ENCODE measurements at regions not wholly inside any gene's neighbourhood (a gene's known extent, or its start where the extent isn't known, plus 50 kb on each side); places are given as distances from the start of the nearest gene placed in this dataset.

DNA sequence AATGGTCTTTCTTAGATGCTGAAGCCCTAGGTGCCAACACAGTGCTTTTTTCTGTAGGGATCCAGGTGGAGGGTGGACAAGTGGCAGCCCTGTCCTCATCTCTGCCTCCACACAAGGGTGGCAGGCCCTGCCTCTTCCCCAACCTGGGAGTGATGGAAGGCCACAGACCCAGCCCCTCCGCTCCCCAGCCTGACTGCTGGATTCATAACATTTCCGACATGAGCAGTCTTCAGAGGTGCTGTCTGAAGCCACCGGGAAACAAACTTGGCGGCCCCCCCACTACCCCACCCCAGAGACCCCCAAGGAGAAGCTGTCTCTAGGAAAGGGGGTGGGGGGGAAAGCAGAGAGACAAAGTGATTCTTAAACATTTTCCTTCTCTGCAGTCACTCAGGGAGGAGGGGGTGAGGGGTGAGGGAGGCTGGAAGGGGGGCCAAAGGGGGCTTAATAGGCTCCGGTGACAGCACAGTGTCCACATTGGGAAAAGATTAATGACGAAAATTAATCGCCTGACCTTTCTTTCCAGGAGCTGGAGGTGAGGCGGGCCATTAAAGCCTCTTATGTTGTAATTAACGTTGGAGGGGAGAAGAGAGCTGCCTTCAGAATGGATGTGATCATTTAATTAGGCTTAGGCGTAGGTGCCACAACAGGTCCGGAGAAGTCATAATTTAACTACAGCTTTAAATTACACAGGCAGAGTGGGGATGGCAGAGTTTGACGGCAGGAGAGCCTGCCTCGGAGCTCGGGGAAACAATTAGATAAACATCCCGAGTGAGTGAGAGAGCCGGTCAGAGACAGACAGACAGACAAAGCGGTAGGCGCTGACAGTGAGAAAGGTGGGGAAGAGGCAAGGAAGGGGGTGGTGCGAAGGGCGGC is 76.8 kb upstream of the FOXP4 start:
- H3K9ac ChIP-seq: no peak overlapping the region
- WGBS (ENCODE audit: low lambda C conversion rate): 86% methylated on average over 20 of the region's 20 CpGs
- no peaks in the 10 kb centered on the region for H3K9me2 ChIP-seq
- no peak overlapping the region for H3K4me2 ChIP-seq
- H4K20me1 ChIP-seq (ENCODE audit: insufficient read depth): no peaks in the 10 kb centered on the region
- TF ChIP-seq RXRA (IDR thresholded peaks at IDR 0.05; ENCODE audit: borderline replicate concordance, low read depth): no peak
- TF ChIP-seq POLR2AphosphoS5 (IDR thresholded peaks at IDR 0.05; ENCODE audit: low read depth, low read length): no peak
- no peak for TF ChIP-seq RAD21 (IDR thresholded peaks at IDR 0.05; ENCODE audit: low read length)
- ChIA-PET POLR2A (no interaction called here), CTCF (interaction anchor here (0.7 to 1.8 kb wide), 9 partner anchors 9 to 214 kb away, joined by 3 to 7 read pairs (median 4); no protein-coding TSS in a partner anchor)
- peaks cover 0 to 3% of the 10 kb centered on the region in 2 experiments; a peak in 1 of 4 replicates for H3K4me1 ChIP-seq (ENCODE audit: control insufficient read depth in 1 of 2, insufficient read depth in 2 of 2, low read depth in 1 of 2, low read length in 1 of 2)
- H3K4me3 ChIP-seq (ENCODE audit: low read depth in 2 of 2, low read length in 1 of 2): no peak overlapping the region
- no peaks in the 10 kb centered on the region for H3K27me3 ChIP-seq (ENCODE audit: insufficient read depth)
- DNase-seq: no peak
- no peaks in the 10 kb centered on the region for H3K36me3 ChIP-seq (replicated peaks in 1 of 2; ENCODE audit: control insufficient read depth in 1 of 2, insufficient read depth in 2 of 2, low read length in 1 of 2)
- no peaks in the 10 kb centered on the region for H3F3A ChIP-seq (replicated peaks; ENCODE audit: insufficient read depth)
- H3K9me3 ChIP-seq: no peaks in the 10 kb centered on the region
- H2AFZ ChIP-seq (ENCODE audit: low read depth): no peak overlapping the region
- no peak overlapping the region for H3K27ac ChIP-seq (ENCODE audit: low read depth in 2 of 2, low read length in 1 of 2)
- H3K79me2 ChIP-seq (ENCODE audit: insufficient read depth): no peaks in the 10 kb centered on the region

DNA sequence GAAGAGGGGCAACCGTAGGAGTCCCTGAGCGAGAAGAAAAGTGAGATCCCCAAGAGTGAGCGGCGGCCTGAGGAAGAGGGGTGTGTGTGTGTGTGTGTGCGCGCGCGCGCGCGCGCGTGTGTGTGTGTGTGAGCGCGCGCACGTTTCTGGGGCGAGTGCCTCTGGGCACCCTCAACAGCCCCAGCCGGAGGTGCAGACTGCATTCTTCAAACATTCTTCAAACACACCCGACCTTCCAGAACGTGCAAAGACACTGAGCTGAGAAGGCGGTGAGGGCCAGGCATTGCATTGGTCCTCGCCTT is 76.2 kb upstream of the FOXP4 start:
- ChIA-PET CTCF (interaction anchor here (1.1 to 1.8 kb wide), 6 partner anchors 8 to 125 kb away, joined by 4 to 7 read pairs (median 4); no protein-coding TSS in a partner anchor), POLR2A (no interaction called here)
- H3K9ac ChIP-seq: no peak overlapping the region
- no peaks in the 10 kb centered on the region for H3K36me3 ChIP-seq (replicated peaks in 1 of 2; ENCODE audit: control insufficient read depth in 1 of 2, insufficient read depth in 2 of 2, low read length in 1 of 2)
- H3K4me1 ChIP-seq (ENCODE audit: control insufficient read depth in 1 of 2, insufficient read depth in 2 of 2, low read depth in 1 of 2, low read length in 1 of 2): peaks cover 0 to 3% of the 10 kb centered on the region in 2 experiments; a peak in 1 of 4 replicates
- H3K4me2 ChIP-seq: no peak overlapping the region
- H3K9me3 ChIP-seq: no peaks in the 10 kb centered on the region
- WGBS (ENCODE audit: low lambda C conversion rate): 73% methylated on average over 18 of the region's 23 CpGs
- H2AFZ ChIP-seq (ENCODE audit: low read depth): no peak overlapping the region
- no peak for TF ChIP-seq TCF12 (IDR thresholded peaks at IDR 0.05)
- H4K20me1 ChIP-seq (ENCODE audit: insufficient read depth): no peaks in the 10 kb centered on the region
- no peaks in the 10 kb centered on the region for H3F3A ChIP-seq (replicated peaks; ENCODE audit: insufficient read depth)
- H3K27ac ChIP-seq (ENCODE audit: low read depth in 2 of 2, low read length in 1 of 2): no peak overlapping the region
- no peaks in the 10 kb centered on the region for H3K79me2 ChIP-seq (ENCODE audit: insufficient read depth)
- no peaks in the 10 kb centered on the region for H3K27me3 ChIP-seq (ENCODE audit: insufficient read depth)
- no peak overlapping the region for H3K4me3 ChIP-seq (ENCODE audit: low read depth in 2 of 2, low read length in 1 of 2)
- no peaks in the 10 kb centered on the region for H3K9me2 ChIP-seq
- no peak for DNase-seq

DNA sequence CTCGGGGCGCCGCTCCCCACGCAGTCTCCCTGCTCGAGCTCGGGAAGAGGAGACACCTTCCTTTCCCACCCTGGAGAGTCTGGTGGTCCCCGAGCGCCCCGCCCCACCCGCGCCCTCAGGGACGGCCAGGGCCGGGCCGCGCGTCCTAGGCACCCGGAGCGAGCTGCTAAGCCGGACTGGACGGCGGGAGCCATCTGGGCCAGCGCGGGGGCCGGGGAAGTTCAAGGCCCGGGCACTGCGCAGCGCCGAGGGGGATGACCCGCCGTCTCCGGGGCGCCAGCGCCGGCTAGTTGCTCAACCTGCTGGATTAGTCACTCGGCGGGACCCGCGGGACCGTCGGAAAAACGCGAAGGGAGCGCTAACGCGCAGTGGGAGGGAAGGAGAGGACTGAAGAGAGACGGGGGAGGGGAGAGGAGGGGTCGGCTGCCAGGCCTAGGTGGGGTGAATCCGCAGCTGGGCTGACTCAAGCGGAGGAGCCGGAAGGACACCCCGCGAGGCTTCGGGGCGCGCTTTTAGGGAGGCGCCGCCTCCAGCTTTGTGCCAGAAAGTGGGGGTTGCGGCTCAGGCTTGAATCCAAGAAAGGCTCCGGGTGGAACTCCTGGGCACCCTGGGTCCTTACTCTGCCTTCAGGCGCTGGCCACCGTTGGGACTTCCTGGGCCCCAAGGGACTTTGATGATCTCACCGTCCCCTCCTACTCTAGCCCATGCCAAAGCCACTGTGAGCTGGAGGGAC is 75.7 kb upstream of the FOXP4 start:
- no peaks in the 10 kb centered on the region for H3K79me2 ChIP-seq (ENCODE audit: insufficient read depth)
- H4K20me1 ChIP-seq (ENCODE audit: insufficient read depth): no peaks in the 10 kb centered on the region
- H3K9me3 ChIP-seq: no peaks in the 10 kb centered on the region
- H3F3A ChIP-seq (replicated peaks; ENCODE audit: insufficient read depth): no peaks in the 10 kb centered on the region
- no peak overlapping the region for H3K27ac ChIP-seq (ENCODE audit: low read depth in 2 of 2, low read length in 1 of 2)
- no peak for DNase-seq
- WGBS (ENCODE audit: low lambda C conversion rate): 63% methylated on average over 32 of the region's 62 CpGs
- ChIA-PET CTCF (interaction anchor here (0.9 to 1.8 kb wide), 8 partner anchors 23 to 213 kb away, joined by 3 to 7 read pairs (median 4); no protein-coding TSS in a partner anchor), POLR2A (no interaction called here)
- no peaks in the 10 kb centered on the region for H3K9me2 ChIP-seq
- H3K36me3 ChIP-seq (replicated peaks in 1 of 2; ENCODE audit: control insufficient read depth in 1 of 2, insufficient read depth in 2 of 2, low read length in 1 of 2): no peaks in the 10 kb centered on the region
- no peak overlapping the region for H3K9ac ChIP-seq
- H3K4me1 ChIP-seq (ENCODE audit: control insufficient read depth in 1 of 2, insufficient read depth in 2 of 2, low read depth in 1 of 2, low read length in 1 of 2): peaks cover 0 to 2% of the 10 kb centered on the region in 2 experiments; a peak in 1 of 4 replicates
- H2AFZ ChIP-seq (ENCODE audit: low read depth): no peak overlapping the region
- H3K4me3 ChIP-seq (ENCODE audit: low read depth in 2 of 2, low read length in 1 of 2): no peak overlapping the region
- no peak overlapping the region for H3K4me2 ChIP-seq
- H3K27me3 ChIP-seq (ENCODE audit: insufficient read depth): no peaks in the 10 kb centered on the region
- TF ChIP-seq, protein P1, sequence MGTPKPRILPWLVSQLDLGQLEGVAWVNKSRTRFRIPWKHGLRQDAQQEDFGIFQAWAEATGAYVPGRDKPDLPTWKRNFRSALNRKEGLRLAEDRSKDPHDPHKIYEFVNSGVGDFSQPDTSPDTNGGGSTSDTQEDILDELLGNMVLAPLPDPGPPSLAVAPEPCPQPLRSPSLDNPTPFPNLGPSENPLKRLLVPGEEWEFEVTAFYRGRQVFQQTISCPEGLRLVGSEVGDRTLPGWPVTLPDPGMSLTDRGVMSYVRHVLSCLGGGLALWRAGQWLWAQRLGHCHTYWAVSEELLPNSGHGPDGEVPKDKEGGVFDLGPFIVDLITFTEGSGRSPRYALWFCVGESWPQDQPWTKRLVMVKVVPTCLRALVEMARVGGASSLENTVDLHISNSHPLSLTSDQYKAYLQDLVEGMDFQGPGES (IDR thresholded peaks at IDR 0.05; ENCODE audit: low read depth, low read length): no peak
- TF ChIP-seq RAD21 (IDR thresholded peaks at IDR 0.05; ENCODE audit: low read length) (no peak), NFIC (IDR thresholded peaks at IDR 0.05; ENCODE audit: borderline replicate concordance) (no peak), CHD2 (IDR thresholded peaks at IDR 0.05; ENCODE audit: low read length, partially characterized antibody) (no peak), FOXM1 (IDR thresholded peaks at IDR 0.05; ENCODE audit: low read depth) (no peak), EP300 (IDR thresholded peaks at IDR 0.05; ENCODE audit: borderline replicate concordance in 1 of 2, low read depth in 1 of 2, low read length in 1 of 2) (no peak), FOXJ3 (CRISPR knock-in tag; IDR thresholded peaks at IDR 0.05) (no peak), TAF1 (IDR thresholded peaks at IDR 0.05; ENCODE audit: borderline replicate concordance, low read depth, low read length) (no peak), MXI1 (IDR thresholded peaks at IDR 0.05; ENCODE audit: low read depth, low read length) (no peak), RFX5 (IDR thresholded peaks at IDR 0.05; ENCODE audit: low read length) (no peak)
- TF ChIP-seq, protein P2, sequence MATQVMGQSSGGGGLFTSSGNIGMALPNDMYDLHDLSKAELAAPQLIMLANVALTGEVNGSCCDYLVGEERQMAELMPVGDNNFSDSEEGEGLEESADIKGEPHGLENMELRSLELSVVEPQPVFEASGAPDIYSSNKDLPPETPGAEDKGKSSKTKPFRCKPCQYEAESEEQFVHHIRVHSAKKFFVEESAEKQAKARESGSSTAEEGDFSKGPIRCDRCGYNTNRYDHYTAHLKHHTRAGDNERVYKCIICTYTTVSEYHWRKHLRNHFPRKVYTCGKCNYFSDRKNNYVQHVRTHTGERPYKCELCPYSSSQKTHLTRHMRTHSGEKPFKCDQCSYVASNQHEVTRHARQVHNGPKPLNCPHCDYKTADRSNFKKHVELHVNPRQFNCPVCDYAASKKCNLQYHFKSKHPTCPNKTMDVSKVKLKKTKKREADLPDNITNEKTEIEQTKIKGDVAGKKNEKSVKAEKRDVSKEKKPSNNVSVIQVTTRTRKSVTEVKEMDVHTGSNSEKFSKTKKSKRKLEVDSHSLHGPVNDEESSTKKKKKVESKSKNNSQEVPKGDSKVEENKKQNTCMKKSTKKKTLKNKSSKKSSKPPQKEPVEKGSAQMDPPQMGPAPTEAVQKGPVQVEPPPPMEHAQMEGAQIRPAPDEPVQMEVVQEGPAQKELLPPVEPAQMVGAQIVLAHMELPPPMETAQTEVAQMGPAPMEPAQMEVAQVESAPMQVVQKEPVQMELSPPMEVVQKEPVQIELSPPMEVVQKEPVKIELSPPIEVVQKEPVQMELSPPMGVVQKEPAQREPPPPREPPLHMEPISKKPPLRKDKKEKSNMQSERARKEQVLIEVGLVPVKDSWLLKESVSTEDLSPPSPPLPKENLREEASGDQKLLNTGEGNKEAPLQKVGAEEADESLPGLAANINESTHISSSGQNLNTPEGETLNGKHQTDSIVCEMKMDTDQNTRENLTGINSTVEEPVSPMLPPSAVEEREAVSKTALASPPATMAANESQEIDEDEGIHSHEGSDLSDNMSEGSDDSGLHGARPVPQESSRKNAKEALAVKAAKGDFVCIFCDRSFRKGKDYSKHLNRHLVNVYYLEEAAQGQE (IDR thresholded peaks at IDR 0.05; ENCODE audit: low read depth, low read length): no peak

Data from SK-N-SH (cell line).